ENCODE measurements at regions not wholly inside any gene's neighbourhood (a gene's known extent, or its start where the extent isn't known, plus 50 kb on each side); places are given as distances from the start of the nearest gene placed in this dataset.
"Not testable (repeated sequence)": the region's sequence is repeated elsewhere in the genome, so short reads cannot be mapped to it uniquely, and the experiment has no call there.

GRCh38 chrY:7588176-7588575 lies 676.6 kb upstream of the AMELY start:
- not testable (repeated sequence) for DNase-seq

DNA sequence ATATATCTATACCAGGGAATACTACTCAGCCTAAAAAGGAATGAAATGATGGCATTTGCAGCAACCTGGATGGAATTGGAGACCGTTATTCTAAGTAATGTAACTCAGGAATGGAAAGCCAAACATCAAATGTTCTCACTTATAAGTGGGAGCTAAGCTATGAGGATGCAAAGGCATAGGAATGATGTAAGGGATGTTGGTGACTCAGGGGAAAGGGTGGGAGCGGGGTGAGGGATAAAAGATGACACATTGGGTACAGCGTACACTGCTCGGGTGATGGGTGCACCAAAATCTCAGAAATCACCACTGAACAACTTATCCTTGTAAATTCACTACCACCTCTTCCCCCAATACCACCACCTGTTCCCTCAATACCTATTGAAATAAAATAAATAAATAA lies 651.0 kb upstream of the AMELY start:
- no peak for DNase-seq

- peak; percentile 14 for DNase-seq
Measured at GRCh38 chrY:7557675-7558074, 646.1 kb upstream of the AMELY start.

- DNase-seq = no peak
Measured at GRCh38 chrY:7555006-7555405, 643.5 kb upstream of the AMELY start.

GRCh38 chrY:7545060-7545459 lies 633.5 kb upstream of the AMELY start:
- no peak for DNase-seq

DNA sequence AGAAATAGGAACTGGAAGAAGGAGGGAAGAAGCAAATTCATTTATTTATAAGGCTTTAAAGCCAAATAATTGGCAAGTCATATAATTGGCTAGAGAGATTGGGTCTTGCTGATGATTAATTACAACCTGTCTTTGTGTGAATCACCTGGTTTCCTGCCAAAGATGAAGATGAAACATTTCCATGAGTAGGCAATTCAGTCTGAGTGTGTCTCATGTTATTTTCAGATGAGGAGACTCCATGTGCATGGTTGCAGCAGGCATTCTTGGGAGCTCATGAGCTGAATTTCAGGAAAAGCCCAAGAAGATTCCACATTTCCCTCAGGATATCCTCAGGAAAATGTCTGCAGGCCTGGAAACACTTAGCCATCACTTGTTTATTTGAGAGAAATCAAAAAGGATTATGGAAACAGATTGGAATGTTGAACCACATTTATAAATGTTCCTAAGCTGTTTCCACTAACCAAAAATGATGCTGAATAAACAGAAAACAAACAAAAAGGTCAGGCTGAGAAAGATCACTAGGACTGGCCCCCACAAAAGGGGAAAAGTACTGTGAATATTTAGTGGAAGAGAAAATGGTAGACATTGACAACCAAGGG lies 632.7 kb upstream of the AMELY start:
- DNase-seq = peak; percentile 71

DNA sequence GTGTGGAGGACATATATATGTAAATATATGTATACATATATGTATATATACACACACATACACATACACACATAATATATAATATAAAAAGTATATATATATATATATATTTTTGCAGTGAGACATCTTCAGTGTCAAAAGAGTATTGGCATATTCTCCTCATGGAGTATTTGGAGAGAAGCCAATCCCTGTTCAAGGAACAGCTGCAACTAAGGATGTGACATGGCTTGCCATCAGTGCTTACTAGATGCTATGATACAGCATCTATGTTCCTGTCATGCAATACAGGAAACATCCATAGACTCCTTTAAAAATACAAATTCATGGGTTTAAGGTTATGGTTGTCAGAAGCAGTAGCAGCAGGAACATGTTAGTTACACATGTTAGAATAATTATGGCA lies 632.0 kb upstream of the AMELY start:
- peak; percentile 47 for DNase-seq

DNA sequence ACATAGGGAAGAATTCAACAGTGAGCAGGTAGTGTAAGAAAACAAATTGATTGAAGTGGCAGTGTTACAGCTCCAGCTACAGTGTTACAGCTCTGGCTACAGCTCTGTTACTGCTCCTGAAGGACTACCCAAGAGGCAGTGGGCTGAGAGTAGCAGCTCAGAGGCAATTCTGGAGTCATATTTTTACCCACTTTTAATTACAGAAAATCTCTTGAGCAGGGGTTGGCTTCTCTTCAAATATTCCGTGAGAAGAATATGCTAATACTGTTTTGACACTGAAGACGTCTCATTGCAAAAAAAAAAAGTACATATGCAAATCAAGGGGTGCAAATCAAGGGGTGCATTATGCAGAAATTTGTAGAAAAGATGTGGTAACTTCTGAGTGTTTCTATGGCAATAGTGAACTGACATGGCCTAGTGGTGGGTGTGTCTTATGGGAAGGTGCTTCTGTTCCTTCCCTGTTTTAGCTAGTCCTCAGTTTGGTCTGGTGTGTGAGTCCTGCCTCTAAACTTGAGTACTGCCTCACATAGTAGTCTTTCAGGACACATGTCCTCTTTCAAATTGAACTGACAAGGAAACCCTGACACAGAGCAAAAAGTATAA lies 630.8 kb upstream of the AMELY start:
- DNase-seq = no peak

- DNase-seq = no peak
Measured at GRCh38 chrY:7529396-7529795, 617.8 kb upstream of the AMELY start.

DNA sequence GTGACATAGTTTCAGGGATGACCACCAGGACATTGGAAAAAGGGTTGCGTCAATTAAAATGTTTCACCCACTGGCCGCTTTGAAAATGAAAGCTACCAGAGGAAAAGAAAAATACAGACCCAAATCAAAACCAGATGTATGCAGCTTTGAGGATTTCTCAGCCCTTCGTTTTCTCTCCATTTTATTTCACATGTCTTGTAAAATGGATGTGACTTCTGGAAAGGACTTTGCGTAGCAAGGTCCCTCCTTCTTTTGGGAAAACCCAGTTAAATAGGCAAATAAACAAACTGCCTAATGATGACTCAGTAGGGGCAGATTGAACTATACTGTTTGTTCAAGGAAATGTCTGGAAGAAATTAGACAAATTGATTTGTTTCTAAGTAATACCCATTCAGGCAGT lies 616.0 kb upstream of the AMELY start:
- peak; percentile 21 for DNase-seq

GRCh38 chrY:7518387-7518786 lies 606.8 kb upstream of the AMELY start:
- DNase-seq = no peak

- no peak for DNase-seq
Measured at GRCh38 chrY:7516268-7516667, 604.7 kb upstream of the AMELY start.

GRCh38 chrY:7515812-7516211 lies 604.3 kb upstream of the AMELY start:
- no peak for DNase-seq

DNA sequence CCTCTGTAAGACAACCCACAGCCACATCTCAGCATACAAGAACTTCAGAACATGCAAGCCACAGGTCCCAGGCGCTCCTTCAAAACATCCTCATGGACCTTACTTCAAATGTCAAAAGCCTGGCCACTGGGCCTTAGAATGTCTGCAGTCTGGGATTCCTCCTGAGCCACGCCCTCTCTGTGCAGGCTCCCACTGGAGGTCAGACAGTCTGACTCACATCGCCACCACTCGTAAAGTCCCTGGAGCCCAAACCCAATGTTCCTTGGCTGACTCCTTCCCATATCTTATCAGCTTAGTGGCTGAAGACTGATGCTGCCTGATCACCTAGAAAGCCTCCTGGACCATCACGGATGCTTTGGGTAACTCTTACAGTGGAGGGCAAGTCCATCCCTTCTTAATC lies 591.3 kb upstream of the AMELY start:
- DNase-seq = no peak

GRCh38 chrY:7501236-7501635 lies 589.7 kb upstream of the AMELY start:
- no peak for DNase-seq

DNA sequence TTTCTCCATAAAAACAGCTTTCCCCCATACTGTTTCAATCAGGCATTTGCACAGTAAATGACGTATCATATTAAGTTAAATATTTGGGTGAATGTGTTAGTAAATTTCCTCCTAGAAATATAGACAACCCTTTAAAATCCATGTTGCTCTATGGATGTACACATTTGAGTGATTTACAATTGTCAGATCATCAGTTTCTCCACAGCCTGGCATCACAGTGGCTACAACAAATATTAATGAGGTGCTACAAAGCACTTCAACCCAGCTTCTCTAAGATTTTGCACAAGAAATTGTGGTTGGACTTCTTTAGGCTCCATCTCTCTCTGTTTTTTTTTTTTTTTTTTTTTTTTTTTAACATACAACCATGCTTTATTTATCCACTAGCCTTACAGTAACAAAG lies 584.4 kb upstream of the AMELY start:
- no peak for DNase-seq

GRCh38 chrY:7484455-7485285 lies 573.1 kb upstream of the AMELY start:
- not testable (repeated sequence) for DNase-seq

DNA sequence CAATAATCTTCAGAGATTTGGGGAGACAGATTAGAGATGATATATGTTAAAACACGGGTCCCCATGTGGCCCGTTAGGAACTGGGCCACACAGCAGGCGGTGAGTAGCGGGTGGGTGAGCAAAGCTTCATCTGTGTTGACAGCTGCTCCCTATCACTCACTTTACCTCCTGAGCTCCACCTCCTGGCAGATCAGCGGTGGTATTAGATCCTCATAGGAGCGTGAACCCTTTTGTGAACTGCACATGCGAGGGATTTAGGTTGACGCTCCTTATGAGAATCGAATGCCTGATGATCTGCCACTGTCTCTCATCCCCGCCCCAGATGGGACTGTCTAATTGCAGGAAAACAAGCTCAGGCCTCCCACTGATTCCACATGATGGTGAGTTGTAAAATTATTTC lies 560.4 kb upstream of the AMELY start:
- DNase-seq = no peak

GRCh38 chrY:7470037-7470436 lies 558.5 kb upstream of the AMELY start:
- no peak for DNase-seq

- DNase-seq = no peak
Measured at GRCh38 chrY:7468951-7469745, 557.6 kb upstream of the AMELY start.

GRCh38 chrY:7467796-7468520 lies 556.4 kb upstream of the AMELY start:
- DNase-seq = no peak

DNA sequence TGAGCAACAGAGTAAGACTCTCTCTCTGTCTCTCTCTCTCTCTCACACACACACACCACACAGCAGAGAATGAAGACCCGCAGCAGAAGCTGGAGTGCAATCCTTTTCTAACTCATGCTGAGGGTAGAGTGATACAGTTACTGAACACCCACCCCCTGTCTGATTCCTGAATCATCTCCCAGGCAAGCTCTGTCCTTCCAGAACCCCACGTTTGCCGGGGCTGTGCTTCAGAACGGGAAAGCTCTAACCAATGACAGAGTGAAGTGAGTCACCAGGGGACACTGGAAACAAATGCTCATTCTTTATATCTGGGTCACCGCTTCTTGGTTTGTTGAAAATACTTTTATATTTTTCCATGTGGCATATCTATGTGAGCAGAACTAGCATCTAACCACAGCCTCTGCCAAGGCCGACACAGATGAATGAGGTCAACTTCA lies 553.7 kb upstream of the AMELY start:
- DNase-seq = peak; percentile 58

DNA sequence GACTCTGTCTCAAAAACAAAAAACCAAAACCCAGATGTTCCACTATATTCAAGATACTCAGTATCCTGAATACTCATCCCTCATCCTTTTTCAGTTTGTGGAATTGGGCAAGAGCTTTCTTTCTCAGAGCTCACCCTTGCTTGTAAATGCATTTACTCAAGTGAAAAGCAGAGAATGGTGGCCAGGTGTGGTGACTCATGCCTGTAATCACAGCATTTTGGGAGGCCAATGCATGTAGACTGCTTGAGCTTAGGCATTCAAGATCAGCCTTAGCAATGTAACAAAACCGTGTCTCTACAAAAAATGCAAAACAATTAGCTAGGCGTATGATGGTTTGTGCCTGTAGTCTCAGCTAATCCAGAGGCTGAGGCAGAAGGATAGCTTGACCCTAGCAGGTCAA lies 553.2 kb upstream of the AMELY start:
- no peak for DNase-seq
